NCI-H748 (cell line): ENCODE measurements at regions not wholly inside any gene's neighbourhood (a gene's known extent, or its start where the extent isn't known, plus 50 kb on each side); places are given as distances from the start of the nearest gene placed in this dataset.
"Not testable (repeated sequence)": the region's sequence is repeated elsewhere in the genome, so short reads cannot be mapped to it uniquely, and the experiment has no call there.

ENCODE experiments used
- DNase-seq: peaks from one replicate; lab custom pipeline; 2025; ENCODE audit not compliant: unreplicated experiment; lab: John Stamatoyannopoulos, UW

DNA sequence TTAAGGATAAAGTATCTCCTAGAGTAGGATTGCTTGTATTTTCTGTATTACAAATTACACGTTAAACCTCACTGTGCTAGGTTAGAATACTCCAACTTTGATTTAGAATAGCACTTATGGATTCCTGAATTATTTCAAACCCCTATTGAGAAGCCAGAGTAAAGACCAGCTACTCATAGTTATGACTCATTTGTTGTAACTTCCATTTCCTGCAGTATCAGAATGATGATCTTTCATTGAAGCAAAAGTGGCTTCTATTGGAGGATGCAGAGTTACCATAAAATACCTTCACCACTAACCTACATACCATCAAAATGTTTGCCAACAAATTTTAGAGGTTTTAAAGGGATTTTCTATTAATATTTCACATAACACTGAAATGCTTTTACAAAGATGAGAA, 1322.7 kb upstream of the ALCAM start:
- no peak for DNase-seq

- DNase-seq: no peak
Measured at GRCh38 chr3:104066658-104067057, 1300.1 kb upstream of the ALCAM start.

DNA sequence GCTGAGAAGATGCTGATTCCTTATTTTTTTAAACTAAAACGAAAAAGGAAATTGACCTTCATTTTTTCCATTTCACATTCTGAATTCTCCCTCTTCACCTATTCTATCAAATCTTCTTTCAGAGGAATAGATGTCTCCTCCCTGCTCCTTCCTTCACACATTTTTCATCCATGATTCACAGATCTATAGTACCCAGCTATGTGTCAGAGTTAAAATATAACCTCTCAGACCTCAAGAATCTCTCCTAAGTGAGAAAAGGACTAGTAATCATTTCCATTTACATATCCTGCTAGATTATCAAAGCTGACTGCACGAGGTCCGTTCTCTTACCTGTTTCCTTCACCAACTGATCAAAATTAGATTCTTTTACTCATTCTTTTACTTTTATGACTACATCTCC, 1297.6 kb upstream of the ALCAM start:
- DNase-seq: no peak

GRCh38 chr3:104070906-104071305, 1295.8 kb upstream of the ALCAM start:
- DNase-seq: no peak

- no peak for DNase-seq
Measured at GRCh38 chr3:104080088-104080626, 1286.6 kb upstream of the ALCAM start.

DNA sequence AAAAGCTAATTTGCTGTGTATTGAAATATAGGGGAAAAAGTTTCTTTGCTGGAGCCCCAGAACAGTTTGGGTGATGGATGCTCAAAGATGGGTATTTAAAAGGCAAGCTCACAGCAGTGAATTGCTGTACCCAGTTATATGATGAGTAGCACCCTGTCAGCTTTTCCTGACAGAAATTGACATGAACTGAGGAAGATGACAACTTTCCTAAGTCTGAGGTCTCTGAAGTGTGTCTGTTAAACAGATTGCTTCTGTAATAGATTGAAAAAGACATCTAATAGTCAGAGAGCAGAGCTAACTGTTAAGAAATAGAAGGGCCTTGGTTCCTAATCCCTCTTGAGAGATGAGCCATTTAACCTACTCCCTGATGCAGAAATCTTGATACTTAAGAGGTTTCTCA, 1278.0 kb upstream of the ALCAM start:
- DNase-seq: no peak

- not testable (repeated sequence) for DNase-seq
Measured at GRCh38 chr3:104089987-104090386, 1276.7 kb upstream of the ALCAM start.

DNA sequence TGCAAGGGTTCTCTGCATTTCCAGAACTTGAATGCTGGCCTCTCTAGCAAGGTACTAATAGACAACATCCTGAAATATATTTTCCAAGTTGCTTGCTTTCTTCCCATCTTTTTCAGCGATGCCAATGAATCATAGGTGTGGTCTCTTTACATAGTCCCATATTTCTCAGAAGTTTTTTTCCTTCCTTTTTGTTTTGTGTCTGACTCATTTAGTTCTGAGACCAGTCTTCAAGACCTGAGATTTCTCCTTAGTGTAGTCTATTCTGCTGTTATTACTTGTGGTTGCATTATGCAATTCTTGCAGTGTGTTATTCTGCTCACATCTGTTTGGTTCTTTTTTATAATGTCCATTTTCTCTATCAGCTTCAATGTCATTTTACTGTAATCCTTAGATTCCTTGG, 1265.0 kb upstream of the ALCAM start:
- no peak for DNase-seq

GRCh38 chr3:104102386-104102785, 1264.3 kb upstream of the ALCAM start:
- DNase-seq: peak; percentile 69

DNA sequence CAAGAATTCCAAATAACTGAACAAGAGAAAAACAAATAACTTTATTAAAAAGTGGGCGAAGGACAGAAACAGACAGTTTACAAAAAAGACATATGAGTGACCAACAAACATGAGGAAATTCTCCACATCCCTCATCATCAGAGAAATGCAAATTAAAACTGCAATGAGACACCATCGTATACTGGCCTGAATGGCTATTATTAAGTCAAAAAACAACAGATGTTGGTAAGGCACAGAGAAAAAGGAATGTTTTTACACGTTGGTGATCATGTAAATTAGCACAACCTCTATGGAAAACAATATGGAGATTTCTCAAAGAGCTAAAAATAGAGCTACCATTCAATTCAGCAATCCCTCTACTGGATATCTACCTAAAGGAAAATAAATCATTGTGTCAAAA, 1260.4 kb upstream of the ALCAM start:
- DNase-seq: peak; percentile 40

- DNase-seq: no peak
Measured at GRCh38 chr3:104108522-104108921, 1258.2 kb upstream of the ALCAM start.

GRCh38 chr3:104126463-104126862, 1240.2 kb upstream of the ALCAM start:
- DNase-seq: no peak

GRCh38 chr3:104126864-104127553, 1239.7 kb upstream of the ALCAM start:
- DNase-seq: no peak

- no peak for DNase-seq
Measured at GRCh38 chr3:104127830-104128229, 1238.9 kb upstream of the ALCAM start.

GRCh38 chr3:104132566-104133403, 1233.9 kb upstream of the ALCAM start:
- DNase-seq: no peak

- peak; percentile 79 for DNase-seq
Measured at GRCh38 chr3:104133630-104134029, 1233.1 kb upstream of the ALCAM start.

DNA sequence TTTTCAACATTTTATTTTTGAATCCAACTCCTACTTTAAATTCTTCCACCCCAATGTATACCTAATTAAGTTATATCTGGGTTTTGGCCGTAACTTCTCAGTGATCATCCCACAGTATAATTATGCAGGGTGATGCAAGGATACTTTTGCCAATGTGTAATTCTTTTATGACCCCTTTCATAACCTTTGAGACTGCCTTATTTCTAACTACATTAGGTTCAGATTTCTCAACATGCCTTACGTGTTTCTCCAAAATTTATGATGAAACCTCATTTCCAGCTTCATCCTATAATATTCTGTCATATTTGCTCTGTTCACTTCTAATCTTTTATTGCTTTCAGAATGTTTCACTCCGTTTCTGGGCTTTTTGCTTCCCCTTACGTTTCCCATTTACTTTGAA, 1229.6 kb upstream of the ALCAM start:
- DNase-seq: no peak

- DNase-seq: no peak
Measured at GRCh38 chr3:104145164-104145563, 1221.5 kb upstream of the ALCAM start.

- DNase-seq: no peak
Measured at GRCh38 chr3:104149154-104149553, 1217.6 kb upstream of the ALCAM start.

DNA sequence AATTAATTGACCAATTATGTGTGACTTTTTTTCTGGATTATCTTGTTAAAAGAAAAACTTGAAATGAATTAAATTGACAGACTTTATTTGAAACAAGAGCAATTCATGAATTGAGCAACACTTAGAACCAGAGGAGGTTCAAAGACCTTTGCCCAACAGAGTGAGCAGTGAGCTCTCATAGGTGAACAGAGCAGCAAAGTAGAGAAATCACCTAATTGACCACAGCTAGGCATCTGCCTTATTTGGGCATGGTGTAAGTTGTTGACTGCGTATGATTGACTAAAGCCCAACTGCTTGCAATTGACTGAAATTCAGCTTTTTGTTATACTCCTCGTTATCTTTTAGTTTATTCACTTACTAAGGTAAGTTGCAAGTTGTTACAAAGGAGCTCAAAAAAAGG, 1216.0 kb upstream of the ALCAM start:
- DNase-seq: no peak

- no peak for DNase-seq
Measured at GRCh38 chr3:104154896-104155295, 1211.8 kb upstream of the ALCAM start.

- DNase-seq: no peak
Measured at GRCh38 chr3:104165866-104166265, 1200.8 kb upstream of the ALCAM start.
